GM12864 (cell line): ENCODE measurements at regions not wholly inside any gene's neighbourhood (a gene's known extent, or its start where the extent isn't known, plus 50 kb on each side); places are given as distances from the start of the nearest gene placed in this dataset.

Experiments
- DNase-seq: peaks from one replicate; pipeline ENCODE4 v3.0.0-alpha.2; 2011; ENCODE audit warnings: low read depth
- H3K4me3 ChIP-seq: 2 replicates; pipeline ENCODE4 v1.5.1; 2011; ENCODE audit warnings: mild to moderate bottlenecking, low read depth, low read length, control low read depth
- CTCF ChIP-seq: IDR thresholded peaks from 2 replicates; pipeline ENCODE4 v1.5.1; 2011; ENCODE audit warnings: low read depth, mild to moderate bottlenecking, moderate library complexity, low read length, control low read depth, inconsistent platforms; ENCODE audit errors: missing control alignments

- peak; percentile 62 for TF ChIP-seq CTCF
- no peak for DNase-seq
- H3K4me3 ChIP-seq: no peak overlapping the region
Observed at GRCh38 chr3:99023590-99024192, 122.2 kb upstream of the DCBLD2 start.

GRCh38 chr3:99021466-99021865 lies 120.0 kb upstream of the DCBLD2 start:
- H3K4me3 ChIP-seq: no peak overlapping the region
- TF ChIP-seq CTCF: no peak
- no peak for DNase-seq

- no peak for TF ChIP-seq CTCF
- H3K4me3 ChIP-seq: no peak overlapping the region
- DNase-seq: no peak
Observed at GRCh38 chr3:99016452-99016851, 115.0 kb upstream of the DCBLD2 start.

GRCh38 chr3:99013777-99014315 lies 112.4 kb upstream of the DCBLD2 start:
- no peak overlapping the region for H3K4me3 ChIP-seq
- no peak for DNase-seq
- no peak for TF ChIP-seq CTCF

GRCh38 chr3:99013077-99013476 lies 111.6 kb upstream of the DCBLD2 start:
- no peak for TF ChIP-seq CTCF
- DNase-seq: no peak
- no peak overlapping the region for H3K4me3 ChIP-seq

- DNase-seq: peak; percentile 39
- no peak overlapping the region for H3K4me3 ChIP-seq
- TF ChIP-seq CTCF: no peak
Observed at GRCh38 chr3:99012051-99012450, 110.6 kb upstream of the DCBLD2 start.

- no peak for DNase-seq
- H3K4me3 ChIP-seq: no peak overlapping the region
- TF ChIP-seq CTCF: no peak
Observed at GRCh38 chr3:99009851-99010250, 108.4 kb upstream of the DCBLD2 start.
